Renal cortical epithelial cell (primary cell): ENCODE measurements at regions not wholly inside any gene's neighbourhood (a gene's known extent, or its start where the extent isn't known, plus 50 kb on each side); places are given as distances from the start of the nearest gene placed in this dataset.
"Not testable (repeated sequence)": the region's sequence is repeated elsewhere in the genome, so short reads cannot be mapped to it uniquely, and the experiment has no call there.

ENCODE experiments used
- DNase-seq: peaks from one replicate; pipeline ENCODE4 v3.0.0-alpha.2; 2011; ENCODE audit warnings: low read depth

DNA sequence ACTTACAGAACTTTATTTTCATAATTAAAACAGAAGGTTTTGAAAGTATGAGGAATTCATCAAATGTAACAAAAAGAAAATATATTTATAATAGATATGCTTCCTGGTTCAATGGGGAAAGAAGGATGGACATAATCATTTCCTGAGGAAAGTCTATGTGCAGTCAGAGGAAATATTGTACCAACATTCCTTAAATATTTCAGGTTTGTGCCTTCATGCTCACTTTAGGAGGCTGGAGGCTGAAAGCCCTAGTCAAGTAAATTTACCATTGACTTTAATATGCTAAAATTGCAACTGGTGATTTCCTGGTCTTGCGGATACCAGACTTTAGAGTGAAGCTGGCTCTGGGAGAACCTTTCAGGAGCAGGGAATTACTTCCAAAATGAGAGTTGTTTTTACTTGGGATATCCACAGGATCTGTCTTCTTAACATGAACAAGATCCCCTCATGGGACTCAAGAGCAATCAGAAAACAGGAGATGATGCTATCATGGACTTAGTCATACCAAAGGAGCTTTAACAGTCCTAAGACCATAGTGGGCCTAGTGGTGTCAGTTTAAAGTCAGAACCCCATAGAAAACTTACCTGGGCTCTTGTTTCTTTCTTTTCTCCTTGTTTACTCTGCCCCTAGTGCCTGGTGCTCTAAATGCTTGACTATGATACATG is 762.8 kb upstream of the GRAMD2B start:
- DNase-seq = peak; percentile 5

DNA sequence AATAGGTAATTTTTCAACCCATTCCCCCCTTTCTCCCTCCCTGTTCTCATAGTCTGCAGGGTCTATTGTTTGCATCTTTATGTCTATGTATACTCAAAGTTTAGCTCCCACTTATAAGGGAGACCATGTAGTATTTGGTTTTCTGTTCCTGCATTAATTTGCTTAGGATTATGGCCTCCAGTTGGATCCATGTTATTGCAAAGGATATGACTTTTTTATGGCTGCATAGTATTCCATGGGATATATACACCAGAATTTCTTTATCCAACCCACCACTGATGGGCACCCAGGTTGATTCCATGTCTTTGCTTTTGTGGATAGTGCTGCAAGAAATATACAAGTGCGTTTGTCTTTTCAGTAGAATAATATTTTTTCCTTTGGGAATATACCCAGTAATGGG is 761.6 kb upstream of the GRAMD2B start:
- no peak for DNase-seq

- peak; percentile 47 for DNase-seq
Measured at GRCh38 chr5:125668884-125669283, 754.3 kb upstream of the GRAMD2B start.

DNA sequence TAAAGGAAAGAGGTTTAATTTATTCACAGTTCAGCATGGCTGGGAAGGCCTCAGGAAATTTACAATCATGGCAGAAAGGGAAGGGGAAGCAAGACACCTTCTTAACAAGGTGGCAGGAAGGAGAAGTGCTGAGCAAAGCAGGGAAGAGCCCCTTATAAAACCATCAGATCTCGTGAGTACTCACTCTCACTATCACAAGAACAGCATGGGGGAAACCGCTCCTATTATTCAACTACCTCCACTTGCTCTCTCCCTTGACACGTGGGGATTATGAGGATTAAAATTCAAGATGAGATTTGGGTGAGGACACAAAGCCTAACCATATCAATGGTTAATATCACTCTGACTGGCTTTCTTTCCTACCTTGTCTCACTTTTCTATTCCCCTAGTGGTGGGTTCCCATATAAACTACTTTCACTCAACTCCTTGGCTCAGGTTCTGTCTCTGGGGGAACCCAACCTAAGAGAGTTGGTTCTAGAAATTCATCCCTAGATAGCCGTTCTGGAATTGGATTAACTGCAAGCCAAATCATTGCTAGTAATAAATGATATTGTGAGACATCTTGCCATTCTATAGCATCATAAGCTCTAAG is 749.8 kb upstream of the GRAMD2B start:
- DNase-seq = no peak

DNA sequence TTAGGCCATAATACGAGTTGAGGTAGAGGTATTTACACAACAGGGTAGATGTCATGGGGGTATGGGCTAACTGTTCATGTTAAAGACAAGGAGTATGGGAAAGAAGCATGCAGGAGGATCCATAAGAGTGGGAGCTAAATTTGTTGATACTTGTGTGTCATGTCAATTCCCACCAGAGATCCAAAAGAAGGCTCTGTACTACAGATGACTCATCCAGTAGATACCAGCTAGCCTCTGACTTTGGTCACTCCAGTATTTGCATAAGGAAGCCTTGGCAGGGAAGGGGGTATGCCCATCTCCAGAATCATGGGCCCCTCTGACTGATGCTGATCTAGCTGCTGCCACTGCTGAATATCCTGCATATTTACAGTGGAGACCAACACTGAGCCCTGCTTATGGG is 743.7 kb upstream of the GRAMD2B start:
- DNase-seq = peak; percentile 5

- DNase-seq = peak; percentile 40
Measured at GRCh38 chr5:125683669-125684068, 739.5 kb upstream of the GRAMD2B start.

GRCh38 chr5:125685771-125686170 is 737.4 kb upstream of the GRAMD2B start:
- DNase-seq = no peak

- not testable (repeated sequence) for DNase-seq
Measured at GRCh38 chr5:125691738-125692530, 731.3 kb upstream of the GRAMD2B start.

- DNase-seq = no peak
Measured at GRCh38 chr5:125695996-125696655, 727.1 kb upstream of the GRAMD2B start.

GRCh38 chr5:125696762-125697161 is 726.4 kb upstream of the GRAMD2B start:
- peak; percentile 46 for DNase-seq

- DNase-seq = no peak
Measured at GRCh38 chr5:125698420-125698819, 724.8 kb upstream of the GRAMD2B start.

GRCh38 chr5:125699860-125700259 is 723.3 kb upstream of the GRAMD2B start:
- DNase-seq = no peak

DNA sequence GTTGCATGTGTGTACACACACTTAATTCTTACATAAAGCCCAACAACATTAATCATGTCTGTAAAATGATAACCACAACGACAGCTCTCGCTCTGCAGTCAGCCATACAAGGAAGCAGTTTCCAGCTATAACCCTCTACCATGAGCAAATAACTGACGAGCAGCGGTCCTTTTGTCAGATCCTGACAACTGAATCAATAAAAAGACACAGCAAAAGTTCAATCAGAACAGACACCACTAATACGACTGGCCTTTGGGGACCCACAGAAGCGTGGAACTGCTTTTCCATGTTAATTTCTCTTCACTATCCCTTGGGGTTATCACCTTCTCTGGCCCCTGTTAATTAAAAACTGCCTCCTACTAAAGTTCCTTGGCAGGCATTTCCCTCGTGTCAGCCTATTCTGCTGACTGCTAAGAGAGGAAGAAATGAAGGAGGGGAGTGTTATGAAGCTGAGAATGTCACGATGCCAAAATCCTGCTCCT is 722.8 kb upstream of the GRAMD2B start:
- peak; percentile 74 for DNase-seq

DNA sequence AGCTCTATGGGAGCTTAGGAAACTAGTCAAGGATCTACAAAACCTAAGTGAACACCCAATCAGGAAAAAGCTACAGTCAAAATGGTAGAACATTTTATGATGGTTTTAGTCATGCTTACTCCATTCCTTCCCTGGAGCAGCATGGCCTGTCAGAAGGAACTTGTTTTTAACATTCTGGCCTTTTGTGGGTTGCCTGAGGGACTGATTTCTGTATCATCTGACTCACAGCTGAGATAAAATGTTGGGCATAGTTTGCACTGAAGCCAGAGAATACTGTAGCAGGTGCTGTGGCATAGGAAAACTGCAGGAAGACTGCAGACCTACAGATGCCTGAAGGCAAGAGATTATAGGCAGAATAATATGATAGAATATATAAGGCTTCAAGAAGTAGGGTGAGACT is 719.6 kb upstream of the GRAMD2B start:
- peak; percentile 33 for DNase-seq

DNA sequence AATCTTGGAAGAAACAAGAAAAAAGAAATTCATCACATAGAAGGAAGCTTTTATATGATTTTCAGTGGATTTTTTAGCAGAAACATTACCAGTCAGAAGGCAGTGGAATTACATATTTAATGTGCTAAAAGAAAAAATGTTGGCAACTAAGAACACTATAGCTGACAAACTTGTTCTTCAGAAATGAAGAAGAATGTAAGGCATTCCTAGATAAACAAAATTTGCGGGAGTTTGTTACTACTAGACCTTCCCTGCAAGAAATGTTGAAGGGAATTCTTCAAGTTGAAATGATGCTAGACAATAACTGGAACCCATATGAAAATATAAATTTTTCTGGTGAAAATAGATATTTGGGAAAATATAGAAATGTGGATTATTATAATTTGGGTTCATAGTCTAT is 718.3 kb upstream of the GRAMD2B start:
- no peak for DNase-seq

DNA sequence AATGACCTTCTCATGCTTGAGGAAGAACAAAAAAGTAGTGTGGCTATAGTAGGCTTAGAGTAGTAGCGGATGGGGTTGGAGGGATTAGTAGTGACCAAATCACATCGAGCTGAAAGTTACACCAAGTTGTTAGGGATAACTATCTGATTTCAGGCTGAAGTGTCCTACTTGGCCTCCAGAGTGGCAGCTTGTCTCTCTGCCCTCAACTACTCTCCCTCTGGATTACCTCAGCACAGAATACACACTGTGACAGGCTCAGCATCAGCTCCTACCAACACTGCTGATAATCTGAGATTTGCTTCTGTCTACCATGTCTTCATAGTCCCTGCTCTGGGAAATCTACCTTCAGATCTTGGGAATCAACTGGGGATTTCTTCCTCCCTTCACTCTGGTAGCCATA is 714.6 kb upstream of the GRAMD2B start:
- DNase-seq = no peak

DNA sequence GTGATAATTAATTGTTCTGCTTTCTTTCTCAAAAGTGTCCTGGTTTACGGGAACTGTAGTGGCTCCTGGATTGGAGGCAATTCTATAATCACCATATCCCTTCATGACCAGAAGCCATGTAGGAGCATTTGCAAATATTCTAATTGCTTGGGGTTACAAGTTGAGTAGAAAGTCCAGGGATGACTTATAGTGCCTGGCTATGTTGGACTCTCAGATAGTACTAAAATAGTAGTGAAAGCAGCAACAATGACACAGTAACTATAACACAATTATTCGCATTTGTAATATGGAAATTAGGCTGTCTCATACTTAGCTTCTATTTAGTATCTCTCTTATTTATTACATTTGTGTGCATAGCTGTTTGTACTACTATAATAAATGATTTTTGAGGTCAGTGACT is 712.5 kb upstream of the GRAMD2B start:
- DNase-seq = no peak

DNA sequence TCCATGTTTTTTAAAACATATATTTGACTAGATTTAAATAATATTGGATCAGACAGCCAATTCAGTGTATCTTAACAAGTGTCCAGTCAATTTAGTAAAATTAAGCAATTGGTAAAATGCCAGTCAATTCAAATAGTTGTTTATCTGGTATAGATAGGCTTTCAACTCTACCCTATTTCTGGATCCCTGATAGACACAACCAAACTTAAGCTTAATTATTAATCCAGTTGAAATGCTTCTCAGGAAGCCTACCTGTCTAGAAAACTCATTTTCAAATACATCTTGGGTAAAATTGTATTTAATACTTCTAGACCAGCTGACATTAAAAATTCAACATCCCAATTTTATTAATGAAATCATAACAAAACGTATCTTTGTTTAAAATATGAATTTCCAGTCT is 710.8 kb upstream of the GRAMD2B start:
- no peak for DNase-seq

- DNase-seq = no peak
Measured at GRCh38 chr5:125713109-125713805, 710.0 kb upstream of the GRAMD2B start.

GRCh38 chr5:125715216-125715615 is 708.0 kb upstream of the GRAMD2B start:
- no peak for DNase-seq

GRCh38 chr5:125717209-125717608 is 706.0 kb upstream of the GRAMD2B start:
- peak; percentile 86 for DNase-seq
